ENCODE measurements at regions not wholly inside any gene's neighbourhood (a gene's known extent, or its start where the extent isn't known, plus 50 kb on each side); places are given as distances from the start of the nearest gene placed in this dataset.

DNA sequence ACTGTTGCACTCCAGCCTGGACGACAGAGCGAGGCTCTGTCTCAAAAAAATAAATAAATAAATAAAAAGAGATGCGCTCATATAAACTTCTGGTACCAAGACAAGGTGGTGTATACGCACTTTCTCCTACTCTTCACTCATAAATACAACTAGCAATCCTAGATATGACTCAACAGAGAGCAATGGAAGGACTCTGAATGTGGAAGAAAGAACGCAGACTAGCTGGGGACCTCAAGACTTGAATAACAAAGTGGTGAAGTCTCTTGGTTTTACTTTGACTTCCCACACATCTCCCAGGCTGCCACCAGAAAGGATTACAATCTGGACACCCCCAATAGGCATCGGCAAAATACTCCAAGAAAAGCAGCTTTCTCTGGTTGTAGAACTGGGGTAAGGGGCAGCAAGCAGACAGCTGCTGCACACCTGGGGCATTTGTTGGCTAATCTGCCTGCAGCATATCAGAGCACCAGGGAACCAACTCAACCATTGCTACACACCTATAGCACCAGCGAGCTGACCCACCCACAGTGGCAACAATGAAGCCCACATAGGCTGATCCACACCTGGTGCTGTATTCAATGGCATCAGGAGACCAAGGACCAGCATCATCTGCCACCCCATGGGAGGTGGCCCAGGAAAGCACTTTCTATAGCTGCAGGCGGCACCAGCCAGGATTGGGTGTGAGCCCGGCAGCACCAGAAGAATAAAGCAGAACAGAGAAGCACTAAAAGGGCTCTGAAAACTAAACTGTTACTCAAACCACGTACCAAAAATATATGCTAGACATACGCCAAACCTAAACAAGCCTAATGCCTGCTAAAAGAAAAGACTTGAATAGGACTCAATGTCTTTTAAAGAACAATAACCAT lies 1231.7 kb upstream of the TMEM132C start:
- DNase-seq = no peak
- no peaks in the 10 kb centered on the region for H3K27me3 ChIP-seq
- no peaks in the 10 kb centered on the region for H3K36me3 ChIP-seq
- H3K4me1 ChIP-seq = no peaks in the 10 kb centered on the region
- H3K27ac ChIP-seq = no peak overlapping the region
- no peaks in the 10 kb centered on the region for H3K9me3 ChIP-seq
- TF ChIP-seq, protein P1, sequence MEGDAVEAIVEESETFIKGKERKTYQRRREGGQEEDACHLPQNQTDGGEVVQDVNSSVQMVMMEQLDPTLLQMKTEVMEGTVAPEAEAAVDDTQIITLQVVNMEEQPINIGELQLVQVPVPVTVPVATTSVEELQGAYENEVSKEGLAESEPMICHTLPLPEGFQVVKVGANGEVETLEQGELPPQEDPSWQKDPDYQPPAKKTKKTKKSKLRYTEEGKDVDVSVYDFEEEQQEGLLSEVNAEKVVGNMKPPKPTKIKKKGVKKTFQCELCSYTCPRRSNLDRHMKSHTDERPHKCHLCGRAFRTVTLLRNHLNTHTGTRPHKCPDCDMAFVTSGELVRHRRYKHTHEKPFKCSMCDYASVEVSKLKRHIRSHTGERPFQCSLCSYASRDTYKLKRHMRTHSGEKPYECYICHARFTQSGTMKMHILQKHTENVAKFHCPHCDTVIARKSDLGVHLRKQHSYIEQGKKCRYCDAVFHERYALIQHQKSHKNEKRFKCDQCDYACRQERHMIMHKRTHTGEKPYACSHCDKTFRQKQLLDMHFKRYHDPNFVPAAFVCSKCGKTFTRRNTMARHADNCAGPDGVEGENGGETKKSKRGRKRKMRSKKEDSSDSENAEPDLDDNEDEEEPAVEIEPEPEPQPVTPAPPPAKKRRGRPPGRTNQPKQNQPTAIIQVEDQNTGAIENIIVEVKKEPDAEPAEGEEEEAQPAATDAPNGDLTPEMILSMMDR (IDR thresholded peaks at IDR 0.05) = no peak
- TF ChIP-seq POLR2A (IDR thresholded peaks at IDR 0.05) = no peak
- H3K4me3 ChIP-seq = no peak overlapping the region

DNA sequence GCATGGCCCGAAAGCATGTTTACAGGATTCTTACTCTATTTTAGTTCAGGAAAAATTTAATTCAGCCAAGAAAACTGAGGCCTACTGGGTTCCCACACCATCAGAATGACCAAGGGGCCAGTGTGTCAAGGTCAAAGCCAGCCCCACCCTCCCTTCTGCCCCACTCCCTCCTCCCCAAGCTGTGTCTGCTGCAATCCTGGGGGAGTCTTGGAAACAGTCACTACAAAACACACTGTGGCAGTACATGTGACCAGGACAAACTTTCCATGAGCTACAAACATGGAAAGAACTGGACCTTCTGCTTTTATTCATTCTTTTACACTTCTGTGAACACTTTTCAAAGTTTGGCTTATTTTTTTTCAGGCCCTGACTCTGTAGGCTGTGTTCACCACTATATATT lies 1228.8 kb upstream of the TMEM132C start:
- no peaks in the 10 kb centered on the region for H3K9me3 ChIP-seq
- no peaks in the 10 kb centered on the region for H3K36me3 ChIP-seq
- TF ChIP-seq POLR2A (IDR thresholded peaks at IDR 0.05) = no peak
- TF ChIP-seq, protein P1 (IDR thresholded peaks at IDR 0.05) = no peak
- no peaks in the 10 kb centered on the region for H3K4me1 ChIP-seq
- H3K27me3 ChIP-seq = no peaks in the 10 kb centered on the region
- H3K27ac ChIP-seq = no peak overlapping the region
- no peak overlapping the region for H3K4me3 ChIP-seq
- no peak for DNase-seq

DNA sequence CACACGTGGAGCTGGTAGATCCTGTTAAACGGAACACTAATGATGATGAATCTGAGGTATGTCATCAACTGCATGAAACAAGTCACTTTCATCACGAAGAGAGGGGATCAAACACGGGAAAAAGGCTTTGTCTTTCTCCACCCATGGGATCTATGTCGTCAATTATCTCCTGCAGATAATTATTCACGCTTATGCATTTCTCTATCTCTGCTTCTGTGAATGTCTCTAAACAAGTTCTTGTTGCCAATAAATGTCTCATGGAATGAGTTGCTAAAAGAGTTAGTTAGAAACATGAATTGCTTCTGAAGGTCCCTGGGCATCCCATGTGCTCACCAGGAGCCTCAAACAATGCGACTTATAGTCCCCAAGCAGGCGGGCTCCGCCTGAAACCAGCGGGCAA lies 1228.2 kb upstream of the TMEM132C start:
- Histone ChIP-seq H3K27me3 (no peaks in the 10 kb centered on the region), H3K4me3 (no peak overlapping the region), H3K36me3 (no peaks in the 10 kb centered on the region), H3K4me1 (no peaks in the 10 kb centered on the region), H3K27ac (no peak overlapping the region), H3K9me3 (no peaks in the 10 kb centered on the region)
- TF ChIP-seq, protein P1 (IDR thresholded peaks at IDR 0.05) = no peak
- TF ChIP-seq POLR2A (IDR thresholded peaks at IDR 0.05) = no peak
- no peak for DNase-seq

DNA sequence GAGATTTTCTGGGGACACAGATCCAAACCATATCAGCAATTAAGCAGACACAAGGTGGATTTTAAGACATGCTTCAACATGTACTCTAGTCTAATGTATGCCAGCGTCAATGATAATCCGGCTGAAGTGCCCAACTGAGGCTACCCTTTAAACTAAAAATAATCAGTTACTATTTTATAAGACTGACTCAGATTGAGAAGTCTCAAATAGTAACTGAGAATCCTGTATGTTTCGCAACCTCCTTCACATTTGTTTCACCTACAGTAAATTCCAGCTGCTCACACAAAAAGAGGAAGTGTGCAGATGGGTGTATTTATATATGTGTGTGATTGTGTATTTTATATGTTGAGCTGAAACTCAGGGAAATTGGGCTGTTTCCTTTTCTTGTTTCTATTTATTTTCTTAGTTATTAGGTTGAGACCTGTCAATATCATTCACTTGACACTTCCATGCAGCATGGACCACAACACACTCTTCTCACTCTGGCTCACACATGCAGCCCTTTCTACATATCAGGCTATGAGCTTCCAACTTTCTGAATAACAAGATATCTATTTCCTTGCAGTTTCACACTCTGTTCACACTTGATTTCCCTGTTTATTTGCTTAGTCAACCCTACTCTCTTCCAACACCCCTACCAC lies 1224.9 kb upstream of the TMEM132C start:
- no peak overlapping the region for H3K4me3 ChIP-seq
- TF ChIP-seq POLR2A (IDR thresholded peaks at IDR 0.05) = no peak
- TF ChIP-seq, protein P1 (IDR thresholded peaks at IDR 0.05) = no peak
- H3K27ac ChIP-seq = no peak overlapping the region
- H3K9me3 ChIP-seq = no peaks in the 10 kb centered on the region
- H3K27me3 ChIP-seq = no peaks in the 10 kb centered on the region
- H3K4me1 ChIP-seq = no peaks in the 10 kb centered on the region
- H3K36me3 ChIP-seq = no peaks in the 10 kb centered on the region
- DNase-seq = no peak

DNA sequence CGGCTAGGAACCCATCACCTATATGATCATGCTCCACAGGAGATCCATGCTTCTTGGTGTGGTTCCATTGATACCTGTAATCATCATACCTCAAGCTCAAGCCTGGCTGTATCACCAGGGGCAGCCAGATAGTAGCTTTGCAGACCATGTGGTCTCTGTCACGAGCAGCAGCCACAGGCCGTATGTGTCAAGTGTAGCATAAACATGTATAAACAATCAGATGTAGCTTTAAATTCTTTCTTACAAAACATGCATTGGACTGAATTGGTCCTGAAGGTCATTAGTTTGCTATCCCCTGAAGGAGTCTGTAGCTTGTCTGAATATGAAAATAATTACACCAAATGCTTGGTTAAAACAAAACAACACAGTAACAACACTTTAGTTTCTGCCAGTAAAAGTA lies 1223.2 kb upstream of the TMEM132C start:
- H3K36me3 ChIP-seq = no peaks in the 10 kb centered on the region
- no peak overlapping the region for H3K27ac ChIP-seq
- no peaks in the 10 kb centered on the region for H3K4me1 ChIP-seq
- H3K9me3 ChIP-seq = no peaks in the 10 kb centered on the region
- no peak overlapping the region for H3K4me3 ChIP-seq
- no peak for DNase-seq
- no peaks in the 10 kb centered on the region for H3K27me3 ChIP-seq
- TF ChIP-seq, protein P1 (IDR thresholded peaks at IDR 0.05) = no peak
- TF ChIP-seq POLR2A (IDR thresholded peaks at IDR 0.05) = no peak
